HG03045 (cell line): ENCODE measurements at regions not wholly inside any gene's neighbourhood (a gene's known extent, or its start where the extent isn't known, plus 50 kb on each side); places are given as distances from the start of the nearest gene placed in this dataset.

ENCODE experiments used
- ATAC-seq: cut with Tn5 transposase; IDR thresholded peaks from one replicate; pipeline ENCODE4 v1.9.1; 2021; ENCODE audit warnings: mild to moderate bottlenecking, moderate library complexity; ENCODE audit not compliant: unreplicated experiment

- no peak for ATAC-seq
Measured at GRCh38 chr5:86768699-86769202, 151.0 kb downstream of the COX7C start.

GRCh38 chr5:86780018-86780417 is 162.3 kb downstream of the COX7C start:
- no peak for ATAC-seq

- no peak for ATAC-seq
Measured at GRCh38 chr5:86786955-86787354, 169.2 kb downstream of the COX7C start.

- ATAC-seq: no peak
Measured at GRCh38 chr5:86795659-86796058, 177.9 kb downstream of the COX7C start.

- no peak for ATAC-seq
Measured at GRCh38 chr5:86797677-86798076, 179.9 kb downstream of the COX7C start.

- ATAC-seq: no peak
Measured at GRCh38 chr5:86806206-86806605, 188.5 kb downstream of the COX7C start.

- ATAC-seq: no peak
Measured at GRCh38 chr5:86807046-86808031, 189.6 kb downstream of the COX7C start.

- no peak for ATAC-seq
Measured at GRCh38 chr5:86814315-86814714, 196.6 kb downstream of the COX7C start.

GRCh38 chr5:86814907-86815306 is 197.2 kb downstream of the COX7C start:
- ATAC-seq: no peak

- no peak for ATAC-seq
Measured at GRCh38 chr5:86824637-86825036, 206.9 kb downstream of the COX7C start.

GRCh38 chr5:86831128-86831527 is 213.4 kb downstream of the COX7C start:
- ATAC-seq: no peak

GRCh38 chr5:86833868-86834267 is 216.1 kb downstream of the COX7C start:
- ATAC-seq: no peak

GRCh38 chr5:86837610-86838009 is 219.9 kb downstream of the COX7C start:
- ATAC-seq: no peak

GRCh38 chr5:86838083-86838482 is 220.3 kb downstream of the COX7C start:
- no peak for ATAC-seq

- ATAC-seq: no peak
Measured at GRCh38 chr5:86841000-86841644, 223.4 kb downstream of the COX7C start.

- ATAC-seq: no peak
Measured at GRCh38 chr5:86858442-86858841, 240.7 kb downstream of the COX7C start.

- ATAC-seq: no peak
Measured at GRCh38 chr5:86861512-86861911, 243.8 kb downstream of the COX7C start.

- no peak for ATAC-seq
Measured at GRCh38 chr5:86862093-86862492, 244.4 kb downstream of the COX7C start.

GRCh38 chr5:86864051-86864450 is 246.3 kb downstream of the COX7C start:
- no peak for ATAC-seq

- ATAC-seq: no peak
Measured at GRCh38 chr5:86865256-86865785, 247.6 kb downstream of the COX7C start.

- no peak for ATAC-seq
Measured at GRCh38 chr5:86866036-86866435, 248.3 kb downstream of the COX7C start.

GRCh38 chr5:86869268-86869667 is 251.5 kb downstream of the COX7C start:
- no peak for ATAC-seq
